ENCODE measurements at regions not wholly inside any gene's neighbourhood (a gene's known extent, or its start where the extent isn't known, plus 50 kb on each side); places are given as distances from the start of the nearest gene placed in this dataset.

DNA sequence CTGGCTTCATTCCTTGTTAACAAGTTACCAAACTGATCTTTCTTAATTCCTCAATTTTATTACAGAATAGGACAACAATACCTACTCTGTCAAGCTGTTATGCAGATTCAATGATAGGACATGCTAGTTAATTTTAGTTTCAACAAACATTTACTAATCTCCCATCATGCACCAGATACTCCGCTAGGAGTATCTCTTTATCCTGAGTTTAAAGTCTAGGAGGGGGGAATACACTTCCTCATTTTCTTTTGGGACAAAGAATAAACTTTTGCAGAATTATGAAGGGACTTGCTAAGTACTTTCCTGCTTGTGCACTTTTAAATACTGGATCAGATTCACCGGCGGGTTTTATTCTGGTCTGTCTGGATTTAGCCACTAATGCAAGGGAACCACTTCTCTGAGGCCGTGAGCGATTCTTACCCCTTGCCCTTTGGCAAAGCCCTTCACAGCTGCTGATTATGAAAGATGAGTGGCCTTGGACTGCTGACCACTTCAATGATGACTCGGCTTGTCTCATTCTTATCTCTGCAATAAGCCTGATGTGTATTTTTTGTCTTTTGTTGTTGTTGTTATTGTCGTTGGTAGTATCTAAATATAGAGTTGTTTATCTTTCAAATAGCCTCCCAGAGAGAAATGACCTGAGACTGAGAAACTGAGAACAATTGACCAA lies 73.9 kb downstream of the RMI1 start:
- 71% methylated on average over 7 of the region's 7 CpGs for WGBS (ENCODE audit: missing lambda C conversion rate)
- H3K4me1 ChIP-seq, result no peaks in the 10 kb centered on the region
- H3K4me2 ChIP-seq, result no peak overlapping the region
- DNase-seq (ENCODE audit: low read depth in 1 of 2, low spot score in 1 of 2) (no peak), FAIRE-seq (no peak), ATAC-seq (no peak)
- CTCF ChIA-PET, result interaction anchor here (0.5 kb wide), 1 partner anchor 20 kb away, joined by 3 read pairs; no protein-coding TSS in a partner anchor
- H3K9me3 ChIP-seq, result no peaks in the 10 kb centered on the region
- no peak for TF ChIP-seq ZSCAN20 (CRISPR knock-in tag; IDR thresholded peaks at IDR 0.05)
- TF ChIP-seq CEBPB (IDR thresholded peaks at IDR 0.05), result no peak
- no peak for TF ChIP-seq RNF2 (IDR thresholded peaks at IDR 0.05; ENCODE audit: borderline replicate concordance, low read depth)
- TF ChIP-seq KDM5A (IDR thresholded peaks at IDR 0.05), result no peak
- TF ChIP-seq EHF (CRISPR knock-in tag; IDR thresholded peaks at IDR 0.05), result no peak
- TF ChIP-seq SREBF2 (IDR thresholded peaks at IDR 0.05), result no peak
- no peak for TF ChIP-seq RARB (CRISPR knock-in tag; IDR thresholded peaks at IDR 0.05)
- no peak for TF ChIP-seq RAD21 (conservative IDR thresholded peaks at IDR 0.05 in 1 of 2, IDR thresholded peaks at IDR 0.05 in 1 of 2)
- TF ChIP-seq FOXS1 (CRISPR knock-in tag; IDR thresholded peaks at IDR 0.05), result no peak
- TF ChIP-seq HDAC2 (IDR thresholded peaks at IDR 0.05), result no peak
- TF ChIP-seq ZNF302 (CRISPR knock-in tag; IDR thresholded peaks at IDR 0.05), result no peak
- TF ChIP-seq ESRRA (IDR thresholded peaks at IDR 0.05; ENCODE audit: borderline replicate concordance, low read length), result no peak
- TF ChIP-seq, protein P1, sequence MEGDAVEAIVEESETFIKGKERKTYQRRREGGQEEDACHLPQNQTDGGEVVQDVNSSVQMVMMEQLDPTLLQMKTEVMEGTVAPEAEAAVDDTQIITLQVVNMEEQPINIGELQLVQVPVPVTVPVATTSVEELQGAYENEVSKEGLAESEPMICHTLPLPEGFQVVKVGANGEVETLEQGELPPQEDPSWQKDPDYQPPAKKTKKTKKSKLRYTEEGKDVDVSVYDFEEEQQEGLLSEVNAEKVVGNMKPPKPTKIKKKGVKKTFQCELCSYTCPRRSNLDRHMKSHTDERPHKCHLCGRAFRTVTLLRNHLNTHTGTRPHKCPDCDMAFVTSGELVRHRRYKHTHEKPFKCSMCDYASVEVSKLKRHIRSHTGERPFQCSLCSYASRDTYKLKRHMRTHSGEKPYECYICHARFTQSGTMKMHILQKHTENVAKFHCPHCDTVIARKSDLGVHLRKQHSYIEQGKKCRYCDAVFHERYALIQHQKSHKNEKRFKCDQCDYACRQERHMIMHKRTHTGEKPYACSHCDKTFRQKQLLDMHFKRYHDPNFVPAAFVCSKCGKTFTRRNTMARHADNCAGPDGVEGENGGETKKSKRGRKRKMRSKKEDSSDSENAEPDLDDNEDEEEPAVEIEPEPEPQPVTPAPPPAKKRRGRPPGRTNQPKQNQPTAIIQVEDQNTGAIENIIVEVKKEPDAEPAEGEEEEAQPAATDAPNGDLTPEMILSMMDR (IDR thresholded peaks at IDR 0.05), result no peak
- no peak for TF ChIP-seq POLR2AphosphoS2 (conservative IDR thresholded peaks at IDR 0.05; ENCODE audit: low read length)
- no peak for TF ChIP-seq CHD4 (IDR thresholded peaks at IDR 0.05; ENCODE audit: borderline replicate concordance)
- no peak for TF ChIP-seq JUN (IDR thresholded peaks at IDR 0.05)
- TF ChIP-seq, protein P2, sequence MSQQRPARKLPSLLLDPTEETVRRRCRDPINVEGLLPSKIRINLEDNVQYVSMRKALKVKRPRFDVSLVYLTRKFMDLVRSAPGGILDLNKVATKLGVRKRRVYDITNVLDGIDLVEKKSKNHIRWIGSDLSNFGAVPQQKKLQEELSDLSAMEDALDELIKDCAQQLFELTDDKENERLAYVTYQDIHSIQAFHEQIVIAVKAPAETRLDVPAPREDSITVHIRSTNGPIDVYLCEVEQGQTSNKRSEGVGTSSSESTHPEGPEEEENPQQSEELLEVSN (IDR thresholded peaks at IDR 0.05; ENCODE audit: borderline replicate concordance, low read depth), result no peak
- TF ChIP-seq NPAS2 (CRISPR knock-in tag; IDR thresholded peaks at IDR 0.05; ENCODE audit: borderline replicate concordance), result no peak
- H3K27ac ChIP-seq, result no peak overlapping the region
- POLR2A ChIA-PET, result no interaction called here
- H3K4me3 ChIP-seq, result no peak overlapping the region

DNA sequence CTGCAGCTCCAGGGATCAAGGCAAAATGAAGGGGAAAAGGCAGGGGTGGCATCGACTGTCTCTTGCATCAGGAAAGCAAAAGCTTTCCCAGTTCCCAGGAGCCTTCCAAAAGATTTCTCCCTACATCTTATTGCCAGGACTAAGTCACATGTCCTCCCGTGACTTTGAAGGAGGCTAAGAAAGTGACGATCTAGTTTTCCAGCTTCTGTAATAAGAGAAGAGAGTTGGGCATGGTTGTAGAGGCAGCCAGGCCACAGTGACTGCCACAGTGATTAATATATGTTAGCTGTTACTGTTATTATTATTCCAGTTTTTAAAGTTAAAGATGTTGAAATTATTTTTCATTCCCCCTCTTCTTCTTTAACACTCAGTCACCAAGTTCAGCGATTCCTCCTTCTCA lies 77.1 kb downstream of the RMI1 start:
- ChIA-PET CTCF (no interaction called here), POLR2A (no interaction called here)
- 48% methylated on average over 4 of the region's 4 CpGs for WGBS (ENCODE audit: missing lambda C conversion rate)
- TF ChIP-seq EHMT2 (IDR thresholded peaks at IDR 0.05; ENCODE audit: low read depth) (no peak), RNF2 (IDR thresholded peaks at IDR 0.05; ENCODE audit: borderline replicate concordance, low read depth) (no peak)
- no peak for FAIRE-seq
- Histone ChIP-seq H3K9me3 (no peaks in the 10 kb centered on the region), H3K4me2 (no peak overlapping the region), H3K4me1 (no peaks in the 10 kb centered on the region), H3K4me3 (no peak overlapping the region), H3K27ac (no peak overlapping the region)
- DNase-seq (ENCODE audit: low read depth in 1 of 2, low spot score in 1 of 2), result no peak
- ATAC-seq, result no peak

DNA sequence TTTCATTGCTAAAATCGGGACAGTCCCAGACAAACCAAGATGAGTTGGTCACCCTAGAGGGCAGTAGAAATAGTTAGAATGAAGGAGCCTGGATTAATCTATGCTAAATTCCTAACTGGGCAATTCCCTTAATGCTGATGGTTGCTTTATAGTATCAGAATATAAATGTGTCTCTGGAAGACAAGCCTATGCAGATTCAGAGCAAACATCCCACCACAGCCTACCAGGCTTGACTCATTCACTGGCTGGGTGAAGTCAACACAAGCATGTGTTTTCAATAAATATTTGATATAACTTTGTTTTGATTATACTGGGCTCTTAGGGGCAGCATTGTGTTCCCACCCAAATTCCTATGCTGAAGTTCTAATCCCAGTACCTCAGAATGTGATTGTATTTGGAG lies 79.3 kb downstream of the RMI1 start:
- Histone ChIP-seq H3K9me3 (no peaks in the 10 kb centered on the region), H3K4me3 (no peak overlapping the region), H3K27ac (no peak overlapping the region), H3K4me2 (no peak overlapping the region), H3K4me1 (no peaks in the 10 kb centered on the region)
- no peak for TF ChIP-seq RARB (CRISPR knock-in tag; IDR thresholded peaks at IDR 0.05)
- TF ChIP-seq SREBF2 (IDR thresholded peaks at IDR 0.05), result no peak
- TF ChIP-seq EHMT2 (IDR thresholded peaks at IDR 0.05; ENCODE audit: low read depth), result no peak
- no peak for TF ChIP-seq ESRRA (IDR thresholded peaks at IDR 0.05; ENCODE audit: borderline replicate concordance, low read length)
- TF ChIP-seq, protein P3, sequence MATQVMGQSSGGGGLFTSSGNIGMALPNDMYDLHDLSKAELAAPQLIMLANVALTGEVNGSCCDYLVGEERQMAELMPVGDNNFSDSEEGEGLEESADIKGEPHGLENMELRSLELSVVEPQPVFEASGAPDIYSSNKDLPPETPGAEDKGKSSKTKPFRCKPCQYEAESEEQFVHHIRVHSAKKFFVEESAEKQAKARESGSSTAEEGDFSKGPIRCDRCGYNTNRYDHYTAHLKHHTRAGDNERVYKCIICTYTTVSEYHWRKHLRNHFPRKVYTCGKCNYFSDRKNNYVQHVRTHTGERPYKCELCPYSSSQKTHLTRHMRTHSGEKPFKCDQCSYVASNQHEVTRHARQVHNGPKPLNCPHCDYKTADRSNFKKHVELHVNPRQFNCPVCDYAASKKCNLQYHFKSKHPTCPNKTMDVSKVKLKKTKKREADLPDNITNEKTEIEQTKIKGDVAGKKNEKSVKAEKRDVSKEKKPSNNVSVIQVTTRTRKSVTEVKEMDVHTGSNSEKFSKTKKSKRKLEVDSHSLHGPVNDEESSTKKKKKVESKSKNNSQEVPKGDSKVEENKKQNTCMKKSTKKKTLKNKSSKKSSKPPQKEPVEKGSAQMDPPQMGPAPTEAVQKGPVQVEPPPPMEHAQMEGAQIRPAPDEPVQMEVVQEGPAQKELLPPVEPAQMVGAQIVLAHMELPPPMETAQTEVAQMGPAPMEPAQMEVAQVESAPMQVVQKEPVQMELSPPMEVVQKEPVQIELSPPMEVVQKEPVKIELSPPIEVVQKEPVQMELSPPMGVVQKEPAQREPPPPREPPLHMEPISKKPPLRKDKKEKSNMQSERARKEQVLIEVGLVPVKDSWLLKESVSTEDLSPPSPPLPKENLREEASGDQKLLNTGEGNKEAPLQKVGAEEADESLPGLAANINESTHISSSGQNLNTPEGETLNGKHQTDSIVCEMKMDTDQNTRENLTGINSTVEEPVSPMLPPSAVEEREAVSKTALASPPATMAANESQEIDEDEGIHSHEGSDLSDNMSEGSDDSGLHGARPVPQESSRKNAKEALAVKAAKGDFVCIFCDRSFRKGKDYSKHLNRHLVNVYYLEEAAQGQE (IDR thresholded peaks at IDR 0.05), result no peak
- no peak for TF ChIP-seq KDM1A (IDR thresholded peaks at IDR 0.05; ENCODE audit: low read depth)
- no peak for TF ChIP-seq TFCP2L1 (CRISPR knock-in tag; IDR thresholded peaks at IDR 0.05)
- TF ChIP-seq PHF8 (IDR thresholded peaks at IDR 0.05; ENCODE audit: borderline replicate concordance, low read depth), result no peak
- no peak for TF ChIP-seq ZNF302 (CRISPR knock-in tag; IDR thresholded peaks at IDR 0.05)
- TF ChIP-seq RCOR1 (IDR thresholded peaks at IDR 0.05; ENCODE audit: low read depth, low read length), result no peak
- no peak for TF ChIP-seq CHD4 (IDR thresholded peaks at IDR 0.05; ENCODE audit: borderline replicate concordance)
- TF ChIP-seq EP300 (IDR thresholded peaks at IDR 0.05), result no peak
- TF ChIP-seq NFE2L2 (conservative IDR thresholded peaks at IDR 0.05; ENCODE audit: low read length), result no peak
- POLR2A ChIA-PET, result no interaction called here
- CTCF ChIA-PET, result no interaction called here
- FAIRE-seq (no peak), DNase-seq (ENCODE audit: low read depth in 1 of 2, low spot score in 1 of 2) (no peak), ATAC-seq (no peak)
- WGBS (ENCODE audit: missing lambda C conversion rate), result 5% methylated on average over 1 of the region's 1 CpG

All from A549 (cell line).